GM13976 (cell line): ENCODE measurements at regions not wholly inside any gene's neighbourhood (a gene's known extent, or its start where the extent isn't known, plus 50 kb on each side); places are given as distances from the start of the nearest gene placed in this dataset.

ENCODE experiments used
- DNase-seq: peaks from one replicate; pipeline ENCODE4 v3.0.0; 2012; ENCODE audit warnings: low spot score
- in situ Hi-C: fragments of 300-500 bp; cut with MboI; formaldehyde crosslinking; loops from one replicate; pipeline ENCODE4 v1.12.0; 2022; ENCODE audit warnings: low sequenced_read_pairs, mixed read lengths, inconsistent platforms; ENCODE audit not compliant: unreplicated experiment
- TF ChIP-seq, protein P1 (sequence below): IDR thresholded peaks from 2 replicates; pipeline ENCODE4 v1.5.1; 2012; ENCODE audit warnings: borderline replicate concordance, mild to moderate bottlenecking; ENCODE audit not compliant: insufficient read depth; ENCODE audit errors: extremely low read depth, missing control alignments, control extremely low read depth

DNA sequence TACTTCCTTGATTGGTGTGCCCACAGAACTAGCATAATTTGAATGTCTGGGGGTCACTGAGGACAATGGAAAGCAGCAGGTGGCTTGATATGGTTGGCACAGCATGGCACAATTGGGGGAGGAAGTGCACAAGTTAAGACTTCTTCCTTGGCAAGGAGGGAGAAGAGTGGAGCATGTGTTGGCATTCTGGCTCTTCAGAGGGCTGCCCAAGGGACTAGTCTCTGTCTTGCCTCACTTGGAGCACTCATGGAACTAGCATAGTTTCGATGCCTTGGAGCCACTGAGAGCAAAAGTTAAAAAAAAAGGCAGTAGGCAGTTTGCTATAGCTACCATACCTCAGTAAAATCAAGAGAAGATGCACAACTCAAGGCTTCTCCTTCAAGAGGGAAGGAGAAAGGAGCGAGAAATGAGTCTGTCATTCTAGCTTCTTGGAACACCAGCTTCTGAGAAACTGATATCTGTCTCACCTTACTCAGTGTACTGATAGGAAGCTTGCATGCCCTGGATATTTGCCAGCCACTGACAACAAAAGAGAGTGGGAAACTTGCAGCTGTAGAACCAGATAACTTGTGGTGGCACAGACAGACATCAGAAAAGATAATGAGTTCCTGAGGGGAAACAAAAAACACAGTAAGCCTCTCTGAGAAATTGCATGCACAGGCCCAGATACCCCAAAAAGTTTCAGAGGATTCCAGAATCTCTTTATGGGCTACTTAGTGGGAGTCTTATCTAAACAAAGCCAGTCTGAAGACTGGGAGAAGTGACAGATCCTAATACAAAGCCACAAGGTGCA, 207.5 kb upstream of the SAMSN1 start:
- in situ Hi-C loops, result no loop called here
- TF ChIP-seq, protein P1, sequence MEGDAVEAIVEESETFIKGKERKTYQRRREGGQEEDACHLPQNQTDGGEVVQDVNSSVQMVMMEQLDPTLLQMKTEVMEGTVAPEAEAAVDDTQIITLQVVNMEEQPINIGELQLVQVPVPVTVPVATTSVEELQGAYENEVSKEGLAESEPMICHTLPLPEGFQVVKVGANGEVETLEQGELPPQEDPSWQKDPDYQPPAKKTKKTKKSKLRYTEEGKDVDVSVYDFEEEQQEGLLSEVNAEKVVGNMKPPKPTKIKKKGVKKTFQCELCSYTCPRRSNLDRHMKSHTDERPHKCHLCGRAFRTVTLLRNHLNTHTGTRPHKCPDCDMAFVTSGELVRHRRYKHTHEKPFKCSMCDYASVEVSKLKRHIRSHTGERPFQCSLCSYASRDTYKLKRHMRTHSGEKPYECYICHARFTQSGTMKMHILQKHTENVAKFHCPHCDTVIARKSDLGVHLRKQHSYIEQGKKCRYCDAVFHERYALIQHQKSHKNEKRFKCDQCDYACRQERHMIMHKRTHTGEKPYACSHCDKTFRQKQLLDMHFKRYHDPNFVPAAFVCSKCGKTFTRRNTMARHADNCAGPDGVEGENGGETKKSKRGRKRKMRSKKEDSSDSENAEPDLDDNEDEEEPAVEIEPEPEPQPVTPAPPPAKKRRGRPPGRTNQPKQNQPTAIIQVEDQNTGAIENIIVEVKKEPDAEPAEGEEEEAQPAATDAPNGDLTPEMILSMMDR, result no peak
- no peak for DNase-seq

DNA sequence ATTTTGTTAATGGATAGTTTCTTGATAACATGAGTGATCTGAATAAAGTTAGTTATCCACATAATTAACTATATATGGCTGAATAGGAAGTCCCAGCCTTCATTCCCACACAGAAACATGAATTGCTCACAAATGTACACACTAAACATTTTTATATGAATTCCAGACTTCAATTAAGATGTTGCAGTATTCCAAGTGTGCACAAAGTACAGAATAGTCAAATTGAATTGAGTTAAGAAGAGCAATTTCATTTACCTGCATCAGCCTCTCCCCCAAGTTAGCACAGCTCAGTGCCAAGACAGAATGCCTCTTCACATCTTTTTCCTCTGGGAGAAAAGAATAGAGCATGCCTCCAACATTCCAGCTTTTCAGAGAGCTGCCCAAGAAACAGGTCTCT, 207.0 kb upstream of the SAMSN1 start:
- in situ Hi-C loops, result no loop called here
- TF ChIP-seq, protein P1, result no peak
- no peak for DNase-seq

DNA sequence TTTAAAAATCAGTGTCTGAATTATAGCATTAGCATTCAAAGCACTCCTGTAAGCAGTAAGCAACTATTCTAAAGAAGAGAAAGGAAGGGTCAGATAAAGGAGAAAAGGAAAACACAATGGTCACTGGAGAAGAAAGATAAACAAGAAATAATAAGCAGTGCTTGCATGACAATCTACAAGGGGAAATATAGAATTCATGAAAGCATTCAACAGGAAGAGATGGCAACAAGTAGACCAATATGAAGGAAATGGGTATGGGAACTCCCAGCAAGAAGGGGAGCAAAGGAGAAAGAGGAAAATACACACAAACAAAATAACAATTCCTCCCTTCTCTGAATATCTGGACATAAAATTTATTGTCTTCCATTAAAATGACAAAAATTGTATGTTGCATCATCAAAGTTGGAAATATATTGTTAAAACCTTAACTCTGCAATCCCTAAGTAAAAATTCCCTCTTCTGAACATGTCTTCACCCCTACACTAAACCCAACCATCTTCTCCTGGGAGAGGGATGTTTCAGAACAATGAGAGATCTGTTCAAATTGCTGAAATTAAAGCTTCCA, 206.3 kb upstream of the SAMSN1 start:
- TF ChIP-seq, protein P1, result no peak
- DNase-seq, result no peak
- in situ Hi-C loops, result no loop called here

DNA sequence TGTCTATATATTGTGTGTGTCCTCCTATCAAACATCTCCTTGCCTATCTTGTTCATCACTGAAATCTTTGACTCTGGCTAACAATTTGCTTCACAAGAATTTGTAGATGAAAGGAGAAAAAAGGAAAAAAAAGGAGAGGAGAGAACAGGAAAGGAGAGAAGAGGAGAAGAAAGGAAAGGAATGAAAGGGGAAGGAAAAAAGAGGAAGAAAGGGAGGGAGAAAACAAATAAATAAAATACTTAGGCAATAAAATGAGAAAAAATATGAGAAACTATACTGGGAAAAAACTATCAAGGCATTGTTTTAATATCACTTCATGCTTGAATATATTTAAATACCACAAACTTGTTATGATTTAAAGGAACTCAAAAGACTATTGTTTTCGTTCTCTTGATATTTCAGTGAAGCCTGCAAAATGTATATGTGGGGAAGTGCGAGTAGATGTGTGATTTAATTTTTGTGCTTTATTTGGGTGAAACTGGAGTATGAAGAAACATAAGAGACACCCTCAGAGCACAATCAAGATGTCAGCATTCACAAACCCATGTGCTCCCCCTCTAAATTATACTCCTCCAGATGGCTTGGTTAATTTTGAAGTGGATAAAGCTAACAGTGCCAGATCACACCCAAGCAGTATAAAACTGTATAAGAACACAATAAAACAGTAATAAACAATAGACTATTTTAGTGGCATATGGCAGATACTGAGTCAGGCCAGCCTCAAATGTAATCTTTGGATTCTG, 205.7 kb upstream of the SAMSN1 start:
- TF ChIP-seq, protein P1, result no peak
- DNase-seq, result no peak
- in situ Hi-C loops, result no loop called here

DNA sequence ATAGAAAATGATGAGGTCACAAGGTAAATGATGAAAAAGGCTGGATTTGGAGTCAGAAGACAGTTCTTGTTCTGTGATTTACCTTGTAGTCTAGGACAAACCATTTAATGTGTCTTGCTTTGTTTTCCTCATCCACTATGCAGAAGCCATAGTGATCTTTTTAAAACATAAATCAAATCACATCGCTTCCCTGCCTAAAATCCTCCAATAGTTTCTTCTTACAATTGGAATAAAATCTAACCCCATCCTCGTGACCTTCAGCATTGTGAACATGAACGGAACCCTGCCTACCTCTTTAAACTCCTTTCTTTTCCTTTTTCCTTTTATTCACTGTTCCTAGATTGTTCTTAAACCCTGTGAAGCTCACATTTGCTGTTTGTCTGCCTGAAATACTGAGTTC, 204.9 kb upstream of the SAMSN1 start:
- TF ChIP-seq, protein P1, result no peak
- in situ Hi-C loops, result no loop called here
- no peak for DNase-seq

DNA sequence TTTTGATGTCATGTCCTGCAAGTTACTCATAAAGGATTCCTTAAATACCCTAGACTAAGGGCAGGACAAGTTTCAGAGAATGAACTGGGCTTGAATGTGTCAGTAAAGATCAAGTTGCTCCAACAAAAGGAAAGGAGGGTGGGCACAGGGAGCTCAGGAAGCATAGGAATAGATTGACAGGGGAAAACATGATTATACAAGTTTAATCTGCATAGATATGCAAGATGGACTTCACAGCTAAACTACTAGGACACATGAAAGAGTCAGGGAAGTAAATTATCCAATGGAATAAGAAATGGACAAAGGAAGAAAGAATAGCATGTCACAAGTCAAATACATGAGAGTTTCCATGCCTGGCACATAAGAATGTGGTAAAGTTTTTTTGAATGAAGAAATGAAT, 203.9 kb upstream of the SAMSN1 start:
- TF ChIP-seq, protein P1, result no peak
- in situ Hi-C loops, result no loop called here
- no peak for DNase-seq
